Neutrophil (primary cell): ENCODE measurements at regions not wholly inside any gene's neighbourhood (a gene's known extent, or its start where the extent isn't known, plus 50 kb on each side); places are given as distances from the start of the nearest gene placed in this dataset.

Source experiments
- H3K27ac ChIP-seq: fragments of 200-600 bp; sonication (generic); 2 replicates; pipeline ENCODE4 v1.5.1; 2016; ENCODE audit warnings: mild to moderate bottlenecking, moderate library complexity
- H3K27me3 ChIP-seq: fragments of 200-600 bp; sonication (generic); 2 replicates; pipeline ENCODE4 v1.6.0; 2016; ENCODE audit warnings: mild to moderate bottlenecking
- H3K36me3 ChIP-seq: fragments of 200-600 bp; sonication (generic); 2 replicates; pipeline ENCODE4 v1.5.1; 2017
- H3K4me1 ChIP-seq, 2 experiments: fragments of 200-600 bp in 1 of 2; sonication (generic) in 1 of 2; 1 replicate in 1 of 2; 2 replicates in 1 of 2; pipeline versions ENCODE4 v1.5.1 to v1.6.1; 2013 to 2016; ENCODE audit warnings: low read depth in 1 of 2, low read length in 1 of 2, mild to moderate bottlenecking in 1 of 2, moderate library complexity in 1 of 2; ENCODE audit not compliant: control insufficient read depth in 1 of 2, insufficient read depth in 1 of 2
- H3K4me3 ChIP-seq, 2 experiments: fragments of 200-600 bp in 1 of 2; sonication (generic) in 1 of 2; 1 replicate in 1 of 2; 2 replicates in 1 of 2; pipeline ENCODE4 v1.5.1; 2013 to 2016; ENCODE audit warnings: low read depth in 1 of 2, low read length in 1 of 2, mild to moderate bottlenecking in 1 of 2, moderate library complexity in 1 of 2
- H3K9me3 ChIP-seq: fragments of 200-600 bp; sonication (generic); 2 replicates; pipeline ENCODE4 v1.5.1; 2016
- TF ChIP-seq, protein P1 (sequence below): fragments of 200-600 bp; sonication (generic); IDR thresholded peaks from 2 replicates; pipeline ENCODE4 v1.5.1; 2016; ENCODE audit warnings: antibody characterized with exemption

DNA sequence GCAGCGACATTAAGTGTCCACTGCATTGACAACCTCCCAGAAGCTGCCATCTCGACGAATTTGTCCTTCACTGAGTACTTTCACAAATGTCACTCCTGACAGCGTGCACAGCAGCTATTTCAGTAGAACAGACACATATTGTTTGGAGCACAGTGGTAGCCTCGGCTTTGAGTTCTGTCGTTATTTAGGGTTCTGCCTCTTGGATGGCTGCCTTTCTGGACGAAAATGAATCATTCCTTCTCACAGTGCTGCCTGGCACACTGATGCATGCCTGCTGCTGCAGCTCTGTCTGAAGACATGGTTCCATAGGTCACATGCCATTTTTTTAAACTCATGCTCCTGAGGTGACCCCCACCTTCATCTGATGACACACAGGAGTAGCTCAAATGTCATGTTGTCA, 477.0 kb downstream of the C6orf118 start:
- H3K4me3 ChIP-seq: no peak overlapping the region
- no peaks in the 10 kb centered on the region for H3K36me3 ChIP-seq
- TF ChIP-seq, protein P1, sequence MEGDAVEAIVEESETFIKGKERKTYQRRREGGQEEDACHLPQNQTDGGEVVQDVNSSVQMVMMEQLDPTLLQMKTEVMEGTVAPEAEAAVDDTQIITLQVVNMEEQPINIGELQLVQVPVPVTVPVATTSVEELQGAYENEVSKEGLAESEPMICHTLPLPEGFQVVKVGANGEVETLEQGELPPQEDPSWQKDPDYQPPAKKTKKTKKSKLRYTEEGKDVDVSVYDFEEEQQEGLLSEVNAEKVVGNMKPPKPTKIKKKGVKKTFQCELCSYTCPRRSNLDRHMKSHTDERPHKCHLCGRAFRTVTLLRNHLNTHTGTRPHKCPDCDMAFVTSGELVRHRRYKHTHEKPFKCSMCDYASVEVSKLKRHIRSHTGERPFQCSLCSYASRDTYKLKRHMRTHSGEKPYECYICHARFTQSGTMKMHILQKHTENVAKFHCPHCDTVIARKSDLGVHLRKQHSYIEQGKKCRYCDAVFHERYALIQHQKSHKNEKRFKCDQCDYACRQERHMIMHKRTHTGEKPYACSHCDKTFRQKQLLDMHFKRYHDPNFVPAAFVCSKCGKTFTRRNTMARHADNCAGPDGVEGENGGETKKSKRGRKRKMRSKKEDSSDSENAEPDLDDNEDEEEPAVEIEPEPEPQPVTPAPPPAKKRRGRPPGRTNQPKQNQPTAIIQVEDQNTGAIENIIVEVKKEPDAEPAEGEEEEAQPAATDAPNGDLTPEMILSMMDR: no peak
- no peaks in the 10 kb centered on the region for H3K9me3 ChIP-seq
- H3K27ac ChIP-seq: no peak overlapping the region
- H3K4me1 ChIP-seq: no peaks in the 10 kb centered on the region
- H3K27me3 ChIP-seq: no peaks in the 10 kb centered on the region

- TF ChIP-seq, protein P1: no peak
- Histone ChIP-seq H3K36me3 (no peaks in the 10 kb centered on the region), H3K9me3 (no peaks in the 10 kb centered on the region), H3K27me3 (no peaks in the 10 kb centered on the region), H3K27ac (no peak overlapping the region), H3K4me1 (no peaks in the 10 kb centered on the region), H3K4me3 (no peak overlapping the region)
These were observed 481.9 kb downstream of the C6orf118 start for GRCh38 chr6:164827537-164827936.

DNA sequence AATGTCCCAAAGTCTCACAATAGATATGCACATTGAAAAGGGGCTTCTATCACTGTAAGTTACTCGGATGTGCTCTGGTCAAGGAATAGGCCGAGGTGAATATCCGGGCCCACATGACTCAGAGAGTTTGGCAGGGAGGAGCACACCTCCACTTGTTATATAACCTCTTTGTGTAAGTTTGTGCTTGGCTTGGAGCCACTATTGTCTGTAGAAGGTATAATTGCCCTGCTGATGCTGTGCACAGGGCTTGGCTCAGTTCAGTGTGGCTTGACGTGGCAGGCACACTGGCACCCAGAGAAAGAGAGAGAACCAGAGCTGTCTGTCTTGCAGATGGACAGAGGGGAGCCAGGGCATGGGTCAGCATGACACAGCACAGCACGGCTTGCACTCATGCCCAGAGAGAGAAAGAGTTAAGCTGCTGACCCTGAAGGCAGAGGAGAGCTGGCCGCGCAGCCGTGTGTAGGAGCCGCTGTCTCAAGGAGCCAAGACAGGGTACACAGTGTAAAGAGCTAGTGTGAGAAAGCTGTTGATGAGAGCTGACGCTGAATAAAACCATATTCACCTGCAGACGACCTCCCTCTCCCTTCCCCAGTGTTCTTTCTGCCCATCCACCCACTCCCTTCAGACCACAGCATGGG, 482.5 kb downstream of the C6orf118 start:
- TF ChIP-seq, protein P1: no peak
- Histone ChIP-seq H3K9me3 (no peaks in the 10 kb centered on the region), H3K27ac (no peak overlapping the region), H3K27me3 (no peaks in the 10 kb centered on the region), H3K4me3 (no peak overlapping the region), H3K36me3 (no peaks in the 10 kb centered on the region), H3K4me1 (no peaks in the 10 kb centered on the region)

DNA sequence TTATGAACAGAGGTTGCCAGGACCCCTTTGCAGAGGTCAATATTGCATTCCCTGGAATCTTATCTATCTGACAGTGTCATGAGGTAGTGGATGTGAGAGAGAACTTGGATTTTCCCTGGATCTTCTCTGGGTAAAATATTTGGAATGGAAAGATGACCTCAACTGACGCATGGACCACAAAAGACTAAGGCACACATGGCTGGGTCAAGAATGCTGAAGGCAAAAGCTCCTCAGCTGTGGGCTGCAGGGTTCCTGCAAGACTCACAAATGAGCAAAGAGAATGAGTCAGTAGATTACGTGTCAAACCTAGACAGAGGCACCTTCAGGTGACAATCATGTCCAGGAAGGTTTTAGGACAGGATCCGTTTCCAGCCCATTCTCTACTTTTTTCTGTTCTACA, 484.0 kb downstream of the C6orf118 start:
- TF ChIP-seq, protein P1: no peak
- Histone ChIP-seq H3K36me3 (no peaks in the 10 kb centered on the region), H3K4me1 (no peaks in the 10 kb centered on the region), H3K27me3 (no peaks in the 10 kb centered on the region), H3K27ac (no peak overlapping the region), H3K9me3 (no peaks in the 10 kb centered on the region), H3K4me3 (no peak overlapping the region)

DNA sequence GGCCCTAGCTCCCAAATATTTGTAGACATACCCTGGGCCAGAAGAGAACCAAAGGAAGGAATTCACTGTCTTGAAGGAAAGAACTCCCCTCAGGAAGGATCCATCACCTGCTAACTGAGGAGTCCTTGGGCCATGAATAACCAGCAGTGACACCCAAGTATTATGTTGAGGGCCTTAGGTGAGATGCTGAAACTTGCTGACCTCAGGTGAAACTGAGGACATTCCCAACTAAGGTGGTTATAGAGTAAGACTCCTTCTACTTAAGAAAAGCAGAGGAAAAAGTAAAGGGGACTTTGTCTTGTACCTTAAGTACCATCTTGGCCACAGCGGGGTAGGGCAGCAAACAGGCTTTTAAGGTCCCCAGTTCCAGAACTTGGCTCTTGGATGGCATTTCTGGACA, 491.7 kb downstream of the C6orf118 start:
- Histone ChIP-seq H3K27ac (no peak overlapping the region), H3K4me3 (no peak overlapping the region), H3K4me1 (no peaks in the 10 kb centered on the region), H3K27me3 (no peaks in the 10 kb centered on the region), H3K9me3 (peaks cover 4% of the 10 kb centered on the region), H3K36me3 (no peaks in the 10 kb centered on the region)
- TF ChIP-seq, protein P1: no peak
